Lower leg skin (tissue), 4 donors: ENCODE measurements at regions not wholly inside any gene's neighbourhood (a gene's known extent, or its start where the extent isn't known, plus 50 kb on each side); places are given as distances from the start of the nearest gene placed in this dataset.

ENCODE experiments used
- DNase-seq, 2 donors: peaks; one replicate each; pipeline ENCODE4 v3.0.0-alpha.2; 2019; ENCODE audit warnings: low spot score in 2 of 2
- H3K4me3 ChIP-seq: fragments of 200-600 bp; sonication (generic); 2 replicates; pipeline ENCODE4 v1.5.1; 2017; ENCODE audit warnings: mild to moderate bottlenecking, low read depth; ENCODE audit not compliant: poor library complexity, severe bottlenecking
- POLR2A ChIP-seq, 2 donors: fragments of 450-650 bp; IDR thresholded peaks; one replicate each; pipeline ENCODE4 v1.6.1; 2016 to 2017; ENCODE audit warnings: antibody characterized with exemption in 2 of 2, mild to moderate bottlenecking in 1 of 2, moderate library complexity in 1 of 2
- WGBS, 2 donors: methylation state at CpG; one replicate each; pipeline ENCODE4 v1.1.5; 2018; 5-methylcytosine and 5-hydroxymethylcytosine counted together
- intact Hi-C: fragments of 100-400 bp; cut with DNase I; formaldehyde crosslinking; loops from one replicate; pipeline ENCODE4 v1.15.0; 2023; ENCODE audit warnings: low total_unique reads
- TF ChIP-seq, protein P1 (sequence below), 3 donors: fragments of 450-650 bp; IDR thresholded peaks; one replicate each; pipeline ENCODE4 v1.5.1; 2016; ENCODE audit warnings: antibody characterized with exemption in 3 of 3, mild to moderate bottlenecking in 3 of 3, moderate library complexity in 2 of 3

DNA sequence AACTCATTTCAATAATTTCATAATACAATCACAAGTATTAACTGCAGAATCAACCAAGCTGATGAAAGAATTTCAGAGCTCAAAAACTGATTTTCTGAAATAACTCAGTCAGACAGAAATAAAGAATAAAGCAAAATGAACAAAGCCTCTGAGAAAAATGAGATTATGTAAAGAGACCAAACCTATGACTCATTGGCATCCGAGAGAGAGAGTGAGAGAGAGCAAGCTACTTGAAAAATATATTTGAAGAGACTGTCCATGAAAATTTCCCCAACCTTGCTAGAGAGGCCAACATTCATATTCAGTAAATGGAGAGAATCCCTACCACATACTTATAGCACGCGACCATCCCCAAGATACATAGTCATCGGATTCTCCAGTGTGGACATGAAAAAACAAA is 1376.4 kb downstream of the CDH11 start:
- no peak for DNase-seq
- TF ChIP-seq, protein P1, sequence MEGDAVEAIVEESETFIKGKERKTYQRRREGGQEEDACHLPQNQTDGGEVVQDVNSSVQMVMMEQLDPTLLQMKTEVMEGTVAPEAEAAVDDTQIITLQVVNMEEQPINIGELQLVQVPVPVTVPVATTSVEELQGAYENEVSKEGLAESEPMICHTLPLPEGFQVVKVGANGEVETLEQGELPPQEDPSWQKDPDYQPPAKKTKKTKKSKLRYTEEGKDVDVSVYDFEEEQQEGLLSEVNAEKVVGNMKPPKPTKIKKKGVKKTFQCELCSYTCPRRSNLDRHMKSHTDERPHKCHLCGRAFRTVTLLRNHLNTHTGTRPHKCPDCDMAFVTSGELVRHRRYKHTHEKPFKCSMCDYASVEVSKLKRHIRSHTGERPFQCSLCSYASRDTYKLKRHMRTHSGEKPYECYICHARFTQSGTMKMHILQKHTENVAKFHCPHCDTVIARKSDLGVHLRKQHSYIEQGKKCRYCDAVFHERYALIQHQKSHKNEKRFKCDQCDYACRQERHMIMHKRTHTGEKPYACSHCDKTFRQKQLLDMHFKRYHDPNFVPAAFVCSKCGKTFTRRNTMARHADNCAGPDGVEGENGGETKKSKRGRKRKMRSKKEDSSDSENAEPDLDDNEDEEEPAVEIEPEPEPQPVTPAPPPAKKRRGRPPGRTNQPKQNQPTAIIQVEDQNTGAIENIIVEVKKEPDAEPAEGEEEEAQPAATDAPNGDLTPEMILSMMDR (IDR thresholded peaks at IDR 0.05), result no peak
- no peak for TF ChIP-seq POLR2A (IDR thresholded peaks at IDR 0.05)
- WGBS, 2 donors, result 88 to 89% methylated on average over 4 of the region's 4 CpGs
- no peak overlapping the region for H3K4me3 ChIP-seq
- intact Hi-C loops, result no loop called here

DNA sequence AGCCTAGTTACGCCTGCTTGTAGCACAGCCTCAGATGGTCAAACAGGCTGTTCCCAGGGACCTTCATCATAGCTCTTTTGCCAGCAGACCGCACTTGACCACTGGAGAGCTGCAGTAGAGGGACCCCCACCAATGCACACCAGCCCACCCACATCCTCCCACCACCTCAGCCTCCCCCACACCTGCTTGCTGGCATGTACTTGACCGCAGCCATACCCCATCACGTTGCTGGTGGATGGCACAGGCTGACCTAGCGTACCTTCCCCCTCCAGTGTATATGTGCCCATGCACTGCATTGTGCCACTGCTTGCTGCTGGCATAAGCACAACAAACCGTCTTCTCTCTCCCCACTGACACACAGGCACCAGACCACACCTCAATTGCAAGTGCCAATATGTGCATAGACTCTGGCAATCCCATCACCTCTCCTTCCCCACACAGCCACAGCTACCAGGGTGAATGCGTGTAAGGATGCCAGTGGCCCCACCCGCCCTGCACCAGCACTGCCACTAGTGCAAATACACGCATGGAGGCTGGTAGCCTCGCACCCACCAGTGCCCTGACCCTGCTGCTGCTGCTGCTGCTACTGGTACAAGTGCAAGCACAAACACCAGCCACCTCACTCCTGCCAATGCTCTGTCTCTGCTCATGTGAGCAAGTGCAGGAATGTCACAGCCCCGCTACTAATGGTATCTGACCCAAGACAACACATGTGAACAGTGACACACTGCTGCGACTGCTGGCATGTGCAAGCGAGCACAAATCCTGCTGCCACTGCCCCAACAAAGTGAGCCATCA is 1377.6 kb downstream of the CDH11 start:
- no peak for DNase-seq
- intact Hi-C loops, result no loop called here
- H3K4me3 ChIP-seq, result no peak overlapping the region
- TF ChIP-seq, protein P1 (IDR thresholded peaks at IDR 0.05), result no peak
- no peak for TF ChIP-seq POLR2A (IDR thresholded peaks at IDR 0.05)
- 93 to 94% methylated on average over 13 of the region's 13 CpGs for WGBS, 2 donors

DNA sequence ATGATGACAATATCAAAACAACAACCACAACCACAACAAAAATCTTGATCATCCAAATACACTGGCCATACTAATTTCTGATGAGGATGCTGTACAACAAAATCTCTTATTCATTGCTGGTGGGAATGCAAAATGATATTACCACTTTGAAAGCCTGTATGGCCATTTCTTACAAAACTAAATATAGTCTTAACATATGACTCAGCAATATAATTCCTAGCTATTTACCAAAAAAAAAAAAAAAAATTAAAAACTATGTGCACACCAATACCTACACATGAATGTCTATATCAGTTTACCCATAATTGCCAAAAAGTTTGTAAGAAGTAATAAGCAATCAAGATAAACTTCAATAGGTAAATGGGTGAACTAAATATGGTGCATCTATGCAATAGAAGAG is 1379.7 kb downstream of the CDH11 start:
- intact Hi-C loops, result no loop called here
- no peak for TF ChIP-seq POLR2A (IDR thresholded peaks at IDR 0.05)
- TF ChIP-seq, protein P1 (IDR thresholded peaks at IDR 0.05), result no peak
- DNase-seq, result no peak
- H3K4me3 ChIP-seq, result no peak overlapping the region

DNA sequence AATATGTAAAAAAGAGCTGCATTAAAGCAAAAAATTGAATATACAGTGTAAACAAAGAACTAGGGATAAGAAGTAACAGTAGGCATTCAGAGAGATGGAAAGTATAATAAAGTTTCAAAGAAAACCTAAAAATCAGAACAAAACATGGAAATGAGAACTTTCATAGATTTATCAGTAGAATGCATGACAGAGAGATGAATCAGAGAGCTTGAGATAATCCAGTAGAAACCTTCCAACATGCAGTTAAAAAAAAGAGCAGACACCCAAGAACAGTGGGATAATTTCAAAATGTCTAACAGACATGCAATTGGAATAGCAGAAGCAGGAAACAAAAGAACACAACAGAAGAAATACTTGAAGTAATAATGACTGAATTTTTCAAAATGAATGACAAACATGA is 1384.2 kb downstream of the CDH11 start:
- no peak for DNase-seq

DNA sequence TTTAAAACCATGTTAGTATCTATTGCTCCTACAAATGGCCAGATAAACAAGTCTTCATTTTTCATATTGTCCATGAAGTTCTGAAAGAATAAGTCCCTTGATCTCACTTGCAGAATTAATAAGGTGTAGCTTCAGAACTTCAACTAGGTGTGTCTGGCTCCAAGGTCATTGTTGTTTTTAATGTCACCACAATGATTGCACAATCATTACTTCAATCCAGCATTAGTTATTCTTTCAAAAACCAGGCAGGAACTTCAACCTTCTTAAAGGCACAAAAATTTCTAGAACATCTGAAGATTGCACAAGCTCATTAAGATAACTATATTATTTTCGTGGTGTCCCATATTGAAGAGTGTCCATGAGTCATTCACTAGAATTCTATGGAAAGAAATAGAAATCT is 1386.4 kb downstream of the CDH11 start:
- intact Hi-C loops, result no loop called here
- no peak for DNase-seq
- WGBS, 2 donors, result 62 to 83% methylated on average over 1 of the region's 1 CpG
- no peak overlapping the region for H3K4me3 ChIP-seq
- TF ChIP-seq POLR2A (IDR thresholded peaks at IDR 0.05), result no peak
- TF ChIP-seq, protein P1 (IDR thresholded peaks at IDR 0.05), result no peak

More for the DNA sequence above, 1384.2 kb downstream of the CDH11 start:
- intact Hi-C loops, result no loop called here
- TF ChIP-seq, protein P1 (IDR thresholded peaks at IDR 0.05), result no peak
- TF ChIP-seq POLR2A (IDR thresholded peaks at IDR 0.05), result no peak
- no peak overlapping the region for H3K4me3 ChIP-seq

DNA sequence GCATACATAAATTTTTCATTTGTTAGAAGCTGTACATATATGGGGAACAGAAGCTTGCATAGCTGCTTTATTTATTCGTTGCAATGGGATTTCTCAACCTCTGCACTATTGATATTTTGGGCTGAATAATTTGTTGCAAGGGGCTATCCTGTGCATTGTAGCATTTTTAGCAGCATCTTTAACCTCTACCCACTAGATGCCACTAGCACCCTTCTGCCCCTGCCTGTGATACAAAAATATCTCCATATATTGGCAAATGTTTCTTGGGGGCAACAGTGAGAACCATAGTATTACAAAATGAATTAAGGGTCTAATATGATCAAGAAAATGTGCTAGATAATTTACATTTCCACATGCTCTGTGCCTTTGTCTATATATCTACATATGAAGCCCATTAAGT is 1401.0 kb downstream of the CDH11 start:
- no peak for DNase-seq
- TF ChIP-seq POLR2A (IDR thresholded peaks at IDR 0.05), result no peak
- TF ChIP-seq, protein P1 (IDR thresholded peaks at IDR 0.05), result no peak
- no peak overlapping the region for H3K4me3 ChIP-seq
- WGBS, 2 donors, result 36 to 54% methylated on average over 1 of the region's 1 CpG
- intact Hi-C loops, result no loop called here
